NB4 (cell line): ENCODE measurements at regions not wholly inside any gene's neighbourhood (a gene's known extent, or its start where the extent isn't known, plus 50 kb on each side); places are given as distances from the start of the nearest gene placed in this dataset.

Source experiments
- CTCF ChIP-seq: IDR thresholded peaks from one replicate; pipeline ENCODE4 v1.5.1; 2012; ENCODE audit warnings: low read depth, low read length
- POLR2A ChIP-seq: IDR thresholded peaks from 2 replicates; pipeline ENCODE4 v1.6.1; 2011; ENCODE audit warnings: mild to moderate bottlenecking; ENCODE audit not compliant: insufficient read length; ENCODE audit errors: extremely low read depth

GRCh38 chr3:66747696-66748095, 246.9 kb upstream of the LRIG1 start:
- no peak for TF ChIP-seq CTCF
- no peak for TF ChIP-seq POLR2A
